ENCODE measurements at regions not wholly inside any gene's neighbourhood (a gene's known extent, or its start where the extent isn't known, plus 50 kb on each side); places are given as distances from the start of the nearest gene placed in this dataset.

- H3K9ac ChIP-seq (replicated peaks; ENCODE audit: extremely low read depth, insufficient read depth, low read length) = no peak overlapping the region
Measured at GRCh38 chr5:105816961-105817360, 1853.8 kb downstream of the EFNA5 start.

GRCh38 chr5:105812304-105812703 lies 1858.4 kb downstream of the EFNA5 start:
- FAIRE-seq (no peak), DNase-seq (ENCODE audit: low read depth, low spot score) (no peak)
- Histone ChIP-seq H3K4me1 (ENCODE audit: control insufficient read depth, extremely low read depth, insufficient read depth, low read length) (no peaks in the 10 kb centered on the region), H3K79me2 (ENCODE audit: control insufficient read depth, insufficient read depth, low read length) (no peaks in the 10 kb centered on the region), H4K20me1 (replicated peaks; ENCODE audit: control insufficient read depth, extremely low read depth, insufficient read depth, low read length) (no peaks in the 10 kb centered on the region), H3K9me3 (replicated peaks; ENCODE audit: control insufficient read depth, insufficient read depth, low read length) (no peaks in the 10 kb centered on the region), H3K9ac (replicated peaks; ENCODE audit: extremely low read depth, insufficient read depth, low read length) (no peak overlapping the region), H3K27ac (ENCODE audit: insufficient read depth, low read depth, low read length) (no peak overlapping the region), H3K27me3 (ENCODE audit: control insufficient read depth in 2 of 2, insufficient read depth in 2 of 2, low read length in 2 of 2) (no peaks in the 10 kb centered on the region), H3K9me1 (replicated peaks; ENCODE audit: control insufficient read depth, extremely low read depth, insufficient read depth, low read length) (no peaks in the 10 kb centered on the region), H3K36me3 (ENCODE audit: control insufficient read depth in 2 of 2, extremely low read depth in 1 of 2, insufficient read depth in 2 of 2, low read length in 2 of 2) (no peaks in the 10 kb centered on the region), H3K4me3 (replicated peaks in 1 of 3; ENCODE audit: insufficient read depth in 1 of 3, low read depth in 1 of 3, low read length in 3 of 3) (no peak overlapping the region), H3K4me2 (ENCODE audit: insufficient read depth, low read length) (no peak overlapping the region), H2AFZ (ENCODE audit: low read depth, low read length) (no peak overlapping the region)
- CTCF ChIA-PET = interaction anchor here (1.6 kb wide), 1 partner anchor 8 kb away, joined by 4 read pairs; no protein-coding TSS in a partner anchor
- TF ChIP-seq MYC (IDR thresholded peaks at IDR 0.05; ENCODE audit: low read depth, low read length) = no peak
- no peak for TF ChIP-seq EZH2 (IDR thresholded peaks at IDR 0.05; ENCODE audit: borderline replicate concordance, low read depth, low read length, severe bottlenecking)
- TF ChIP-seq GATA2 (IDR thresholded peaks at IDR 0.05; ENCODE audit: insufficient read depth, insufficient read length, low read depth, low read length) = no peak
- TF ChIP-seq JUN (IDR thresholded peaks at IDR 0.05; ENCODE audit: borderline replicate concordance, insufficient read depth, insufficient read length, low read depth) = no peak
- no peak for TF ChIP-seq POLR2A (IDR thresholded peaks at IDR 0.05; ENCODE audit: low read depth, low read length)
- no peak for TF ChIP-seq FOS (IDR thresholded peaks at IDR 0.05; ENCODE audit: borderline replicate concordance, insufficient read depth, low read length)
- TF ChIP-seq MAX (IDR thresholded peaks at IDR 0.05; ENCODE audit: insufficient read depth, insufficient read length) = no peak
- dilution Hi-C loops (cut with MboI; ENCODE audit: extremely low pct_ligation_motif_present, low sequenced_read_pairs) (no loop called here), intact Hi-C loops (cut with micrococcal nuclease) (no loop called here)
- BruUV-seq (replicated peaks) = no TSS peak
- POLR2A ChIA-PET = no interaction called here

More at GRCh38 chr5:105816961-105817360, 1853.8 kb downstream of the EFNA5 start:
- CTCF ChIA-PET = no interaction called here
- H4K20me1 ChIP-seq (replicated peaks; ENCODE audit: control insufficient read depth, extremely low read depth, insufficient read depth, low read length) = no peaks in the 10 kb centered on the region
- H3K4me1 ChIP-seq (ENCODE audit: control insufficient read depth, extremely low read depth, insufficient read depth, low read length) = no peaks in the 10 kb centered on the region
- dilution Hi-C loops (cut with MboI; ENCODE audit: extremely low pct_ligation_motif_present, low sequenced_read_pairs) (no loop called here), intact Hi-C loops (cut with micrococcal nuclease) (no loop called here)
- no peaks in the 10 kb centered on the region for H3K9me3 ChIP-seq (replicated peaks; ENCODE audit: control insufficient read depth, insufficient read depth, low read length)
- TF ChIP-seq JUN (IDR thresholded peaks at IDR 0.05; ENCODE audit: borderline replicate concordance, insufficient read depth, insufficient read length, low read depth) (no peak), GATA2 (IDR thresholded peaks at IDR 0.05; ENCODE audit: insufficient read depth, insufficient read length, low read depth, low read length) (no peak)
- no peak for DNase-seq (ENCODE audit: low read depth, low spot score)
- no peaks in the 10 kb centered on the region for H3K27me3 ChIP-seq (ENCODE audit: control insufficient read depth in 2 of 2, insufficient read depth in 2 of 2, low read length in 2 of 2)
- peak overlapping the region; percentile 29 for H2AFZ ChIP-seq (ENCODE audit: low read depth, low read length)
- H3K79me2 ChIP-seq (ENCODE audit: control insufficient read depth, insufficient read depth, low read length) = no peaks in the 10 kb centered on the region
- no peak for FAIRE-seq
- H3K4me3 ChIP-seq (replicated peaks in 1 of 3; ENCODE audit: insufficient read depth in 1 of 3, low read depth in 1 of 3, low read length in 3 of 3) = no peak overlapping the region
- no peaks in the 10 kb centered on the region for H3K9me1 ChIP-seq (replicated peaks; ENCODE audit: control insufficient read depth, extremely low read depth, insufficient read depth, low read length)
- POLR2A ChIA-PET = no interaction called here
- no TSS peak for BruUV-seq (replicated peaks)
- no peak overlapping the region for H3K4me2 ChIP-seq (ENCODE audit: insufficient read depth, low read length)
- H3K36me3 ChIP-seq (ENCODE audit: control insufficient read depth in 2 of 2, extremely low read depth in 1 of 2, insufficient read depth in 2 of 2, low read length in 2 of 2) = no peaks in the 10 kb centered on the region
- no peak overlapping the region for H3K27ac ChIP-seq (ENCODE audit: insufficient read depth, low read depth, low read length)

Measured in endothelial cell of umbilical vein (primary cell).